ENCODE measurements at regions not wholly inside any gene's neighbourhood (a gene's known extent, or its start where the extent isn't known, plus 50 kb on each side); places are given as distances from the start of the nearest gene placed in this dataset. TPM values are rescaled to one million over a fixed set of nuclear protein-coding genes. Genes with fewer than 3 reads are reported as not detected.

DNA sequence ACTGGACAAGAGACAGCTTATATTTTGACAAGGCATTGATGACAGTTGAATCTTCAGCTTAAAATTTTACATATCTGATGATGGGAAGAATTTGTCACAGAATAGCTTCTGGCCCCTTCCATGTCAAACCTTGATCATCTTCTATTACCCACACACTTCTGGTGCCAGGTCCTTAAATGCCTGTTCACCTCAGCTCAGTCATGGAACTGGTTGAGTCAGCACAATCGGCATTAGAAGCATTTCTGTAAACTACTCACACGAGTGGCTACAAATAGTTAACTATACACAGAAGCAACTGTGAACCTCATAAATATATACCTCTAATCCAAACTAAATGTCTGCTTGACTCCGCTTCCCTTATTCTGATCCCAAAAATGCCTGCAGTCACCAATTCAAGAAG, 161.2 kb downstream of the FOXO1 start:
- Histone ChIP-seq H3K9ac (ENCODE audit: low read length) (no peak overlapping the region), H3K27ac (ENCODE audit: low read length, poor library complexity, severe bottlenecking) (no peak overlapping the region), H3K14ac (ENCODE audit: low read length in 2 of 2) (no peak overlapping the region), H2BK5ac (ENCODE audit: low read depth, low read length, poor library complexity, severe bottlenecking) (no peak overlapping the region), H3K4me3 (ENCODE audit: insufficient read depth in 1 of 2, low read depth in 1 of 2, low read length in 2 of 2) (no peak overlapping the region), H2AK5ac (ENCODE audit: low read length, severe bottlenecking) (no peak overlapping the region), H2BK15ac (ENCODE audit: low read depth, poor library complexity, severe bottlenecking) (no peak overlapping the region), H3K4ac (ENCODE audit: low read depth in 1 of 2, low read length in 2 of 2) (no peak overlapping the region), H3K79me1 (replicated peaks; ENCODE audit: low read length, poor library complexity, severe bottlenecking) (no peaks in the 10 kb centered on the region), H2BK120ac (ENCODE audit: low read depth, low read length) (no peak overlapping the region), H3K18ac (ENCODE audit: low read depth in 1 of 2, low read length in 2 of 2) (no peak overlapping the region), H2AFZ (ENCODE audit: low read depth, low read length) (no peak overlapping the region), H4K91ac (ENCODE audit: low read length) (no peak overlapping the region), H3K9me3 (ENCODE audit: control insufficient read depth, low read length) (no peaks in the 10 kb centered on the region), H3K36me3 (ENCODE audit: control insufficient read depth in 1 of 2, insufficient read depth in 2 of 2, low read depth in 1 of 2, low read length in 2 of 2) (no peaks in the 10 kb centered on the region), H3K4me1 (ENCODE audit: control insufficient read depth, insufficient read depth, low read depth, low read length) (peaks cover 12% of the 10 kb centered on the region), H3K27me3 (ENCODE audit: control insufficient read depth in 1 of 2, insufficient read depth in 1 of 2, low read length in 2 of 2) (peaks cover 0 to 4% of the 10 kb centered on the region in 2 experiments), H3K23ac (ENCODE audit: low read length in 2 of 2) (no peak overlapping the region), H4K8ac (ENCODE audit: low read length) (no peak overlapping the region), H3K4me2 (ENCODE audit: low read length, poor library complexity, severe bottlenecking) (no peak overlapping the region), H2BK12ac (ENCODE audit: low read length in 2 of 2) (no peak overlapping the region)
- DNase-seq = no peak
- WGBS = 66% methylated on average over 2 of the region's 3 CpGs

Small RNA genes in the stretch of these regions (small RNA-seq; reads per million reads assigned to genes)
- gene RF00108 (ENCODE audit: low read depth) (not detected), gene RNY3P9 (ENCODE audit: low read depth) (not detected), gene RPL17P51 (ENCODE audit: low read depth) (not detected)
